ENCODE measurements at regions not wholly inside any gene's neighbourhood (a gene's known extent, or its start where the extent isn't known, plus 50 kb on each side); places are given as distances from the start of the nearest gene placed in this dataset.

- no peaks in the 10 kb centered on the region for H3K36me3 Mint-ChIP-seq
- H3K4me1 Mint-ChIP-seq, result no peaks in the 10 kb centered on the region
- H3K27me3 Mint-ChIP-seq, result no peaks in the 10 kb centered on the region
- H3K4me3 Mint-ChIP-seq, result no peak overlapping the region
- POLR2A ChIA-PET, result no interaction called here
- H3K27ac Mint-ChIP-seq, result no peak overlapping the region
- ATAC-seq (no peak), DNase-seq (no peak)
- H3K9me3 Mint-ChIP-seq, result peaks cover 0 to 9% (median 4%) of the 10 kb centered on the region in 9 donors
These were observed 327.0 kb upstream of the CTSO start for GRCh38 chr4:156280686-156281085.

GRCh38 chr4:156265407-156265806, 311.7 kb upstream of the CTSO start:
- ATAC-seq (no peak), DNase-seq (no peak)
- POLR2A ChIA-PET, result no interaction called here
- no peaks in the 10 kb centered on the region for H3K4me1 Mint-ChIP-seq
- no peak overlapping the region for H3K27ac Mint-ChIP-seq
- no peaks in the 10 kb centered on the region for H3K36me3 Mint-ChIP-seq
- H3K4me3 Mint-ChIP-seq, result no peak overlapping the region
- no peaks in the 10 kb centered on the region for H3K27me3 Mint-ChIP-seq
- peaks cover 0 to 9% (median 0%) of the 10 kb centered on the region in 9 donors for H3K9me3 Mint-ChIP-seq

- ATAC-seq, result no peak
- DNase-seq, result no peak
- Mint-ChIP-seq H3K27ac (no peak overlapping the region), H3K36me3 (no peaks in the 10 kb centered on the region), H3K4me3 (no peak overlapping the region), H3K9me3 (peaks cover 0 to 5% (median 0%) of the 10 kb centered on the region in 9 donors), H3K4me1 (no peaks in the 10 kb centered on the region), H3K27me3 (no peaks in the 10 kb centered on the region)
- POLR2A ChIA-PET, result no interaction called here
These were observed 307.6 kb upstream of the CTSO start for GRCh38 chr4:156261230-156261629.

GRCh38 chr4:156255230-156256007, 301.8 kb upstream of the CTSO start:
- no peaks in the 10 kb centered on the region for H3K36me3 Mint-ChIP-seq
- ATAC-seq (no peak), DNase-seq (no peak)
- POLR2A ChIA-PET, result no interaction called here
- H3K27me3 Mint-ChIP-seq, result no peaks in the 10 kb centered on the region
- H3K9me3 Mint-ChIP-seq, result peaks cover 0 to 7% (median 2%) of the 10 kb centered on the region in 9 donors
- H3K4me3 Mint-ChIP-seq, result no peak overlapping the region
- H3K27ac Mint-ChIP-seq, result no peak overlapping the region
- no peaks in the 10 kb centered on the region for H3K4me1 Mint-ChIP-seq

GRCh38 chr4:156252358-156252921, 298.8 kb upstream of the CTSO start:
- H3K9me3 Mint-ChIP-seq, result peaks cover 0 to 7% (median 2%) of the 10 kb centered on the region in 9 donors
- POLR2A ChIA-PET, result no interaction called here
- DNase-seq (no peak), ATAC-seq (no peak)
- H3K4me3 Mint-ChIP-seq, result no peak overlapping the region
- no peaks in the 10 kb centered on the region for H3K4me1 Mint-ChIP-seq
- no peaks in the 10 kb centered on the region for H3K36me3 Mint-ChIP-seq
- no peak overlapping the region for H3K27ac Mint-ChIP-seq
- no peaks in the 10 kb centered on the region for H3K27me3 Mint-ChIP-seq

- Mint-ChIP-seq H3K9me3 (peaks cover 0 to 7% (median 2%) of the 10 kb centered on the region in 9 donors), H3K27me3 (no peaks in the 10 kb centered on the region), H3K4me1 (no peaks in the 10 kb centered on the region), H3K27ac (no peak overlapping the region), H3K36me3 (no peaks in the 10 kb centered on the region), H3K4me3 (no peak overlapping the region)
- DNase-seq (no peak), ATAC-seq (no peak)
- POLR2A ChIA-PET, result no interaction called here
These were observed 297.9 kb upstream of the CTSO start for GRCh38 chr4:156251373-156252065.

GRCh38 chr4:156248917-156249316, 295.3 kb upstream of the CTSO start:
- DNase-seq (no peak), ATAC-seq (no peak)
- no peaks in the 10 kb centered on the region for H3K36me3 Mint-ChIP-seq
- POLR2A ChIA-PET, result no interaction called here
- H3K4me3 Mint-ChIP-seq, result no peak overlapping the region
- no peaks in the 10 kb centered on the region for H3K4me1 Mint-ChIP-seq
- no peak overlapping the region for H3K27ac Mint-ChIP-seq
- peaks cover 0 to 7% (median 0%) of the 10 kb centered on the region in 9 donors for H3K9me3 Mint-ChIP-seq
- no peaks in the 10 kb centered on the region for H3K27me3 Mint-ChIP-seq

GRCh38 chr4:156247470-156247869, 293.8 kb upstream of the CTSO start:
- Mint-ChIP-seq H3K4me1 (no peaks in the 10 kb centered on the region), H3K27ac (no peak overlapping the region), H3K9me3 (peaks cover 0 to 8% (median 0%) of the 10 kb centered on the region in 9 donors), H3K27me3 (no peaks in the 10 kb centered on the region), H3K36me3 (no peaks in the 10 kb centered on the region), H3K4me3 (no peak overlapping the region)
- ATAC-seq (no peak), DNase-seq (no peak)
- POLR2A ChIA-PET, result no interaction called here

GRCh38 chr4:156243015-156243414, 289.3 kb upstream of the CTSO start:
- H3K36me3 Mint-ChIP-seq, result no peaks in the 10 kb centered on the region
- peaks cover 0 to 18% (median 0%) of the 10 kb centered on the region in 9 donors for H3K9me3 Mint-ChIP-seq
- no peak overlapping the region for H3K4me3 Mint-ChIP-seq
- no peak overlapping the region for H3K27ac Mint-ChIP-seq
- ATAC-seq, result no peak
- DNase-seq, result no peak
- POLR2A ChIA-PET, result no interaction called here
- no peaks in the 10 kb centered on the region for H3K27me3 Mint-ChIP-seq
- H3K4me1 Mint-ChIP-seq, result no peaks in the 10 kb centered on the region

GRCh38 chr4:156242390-156242789, 288.7 kb upstream of the CTSO start:
- Mint-ChIP-seq H3K36me3 (no peaks in the 10 kb centered on the region), H3K27me3 (no peaks in the 10 kb centered on the region), H3K9me3 (peaks cover 0 to 18% (median 0%) of the 10 kb centered on the region in 9 donors), H3K27ac (no peak overlapping the region), H3K4me1 (no peaks in the 10 kb centered on the region), H3K4me3 (no peak overlapping the region)
- POLR2A ChIA-PET, result no interaction called here
- DNase-seq (no peak), ATAC-seq (no peak)

- POLR2A ChIA-PET, result no interaction called here
- Mint-ChIP-seq H3K36me3 (no peaks in the 10 kb centered on the region), H3K27ac (no peak overlapping the region), H3K9me3 (peaks cover 0 to 18% (median 0%) of the 10 kb centered on the region in 9 donors), H3K27me3 (no peaks in the 10 kb centered on the region), H3K4me3 (no peak overlapping the region), H3K4me1 (no peaks in the 10 kb centered on the region)
- ATAC-seq, result no peak
- no peak for DNase-seq
These were observed 288.2 kb upstream of the CTSO start for GRCh38 chr4:156241896-156242295.

- no peak overlapping the region for H3K4me3 Mint-ChIP-seq
- no peak overlapping the region for H3K27ac Mint-ChIP-seq
- peaks cover 0 to 18% (median 2%) of the 10 kb centered on the region in 9 donors for H3K9me3 Mint-ChIP-seq
- ATAC-seq, result no peak
- POLR2A ChIA-PET, result no interaction called here
- no peaks in the 10 kb centered on the region for H3K27me3 Mint-ChIP-seq
- DNase-seq, result no peak
- H3K4me1 Mint-ChIP-seq, result no peaks in the 10 kb centered on the region
- no peaks in the 10 kb centered on the region for H3K36me3 Mint-ChIP-seq
These were observed 284.5 kb upstream of the CTSO start for GRCh38 chr4:156238171-156238570.

- H3K36me3 Mint-ChIP-seq, result no peaks in the 10 kb centered on the region
- H3K4me3 Mint-ChIP-seq, result no peak overlapping the region
- H3K27ac Mint-ChIP-seq, result no peak overlapping the region
- POLR2A ChIA-PET, result no interaction called here
- no peaks in the 10 kb centered on the region for H3K4me1 Mint-ChIP-seq
- DNase-seq, result no peak
- ATAC-seq, result no peak
- H3K27me3 Mint-ChIP-seq, result no peaks in the 10 kb centered on the region
- H3K9me3 Mint-ChIP-seq, result peaks cover 0 to 16% (median 2%) of the 10 kb centered on the region in 9 donors
These were observed 283.6 kb upstream of the CTSO start for GRCh38 chr4:156237231-156237630.
